OCI-LY3 (cell line): ENCODE measurements at regions not wholly inside any gene's neighbourhood (a gene's known extent, or its start where the extent isn't known, plus 50 kb on each side); places are given as distances from the start of the nearest gene placed in this dataset.

Experiments
- H2AFZ ChIP-seq: fragments of 200-600, 300-600 bp; shearing (Covaris generic); 2 replicates; pipeline ENCODE4 v1.6.0; 2014; ENCODE audit warnings: antibody characterized with exemption, low read depth, low read length
- H3K27ac ChIP-seq: fragments of 200-600, 300-600 bp; sonication (generic); 2 replicates; pipeline ENCODE4 v1.5.1; 2014; ENCODE audit warnings: mild to moderate bottlenecking, low read length, moderate library complexity, mixed read lengths
- H3K27me3 ChIP-seq: fragments of 200-600, 300-600 bp; sonication (generic); 2 replicates; pipeline ENCODE4 v1.6.1; 2014; ENCODE audit warnings: low read depth, low read length, mixed read lengths
- H3K36me3 ChIP-seq: fragments of 200-600, 300-600 bp; sonication (generic); replicated peaks from 2 replicates; pipeline ENCODE3; 2014; ENCODE audit warnings: low read depth, low read length, mixed read lengths
- H3K4me1 ChIP-seq: fragments of 300-600, 200-600 bp; sonication (generic); 2 replicates; pipeline ENCODE4 v1.6.1; 2014; ENCODE audit warnings: low read length, mixed read lengths
- H3K4me2 ChIP-seq: fragments of 200-600, 300-600 bp; sonication (generic); 2 replicates; pipeline ENCODE4 v1.6.1; 2014; ENCODE audit warnings: low read length, mixed read lengths
- H3K4me3 ChIP-seq: fragments of 300-600, 200-600 bp; sonication (generic); 2 replicates; pipeline ENCODE4 v1.5.1; 2014; ENCODE audit warnings: antibody characterized with exemption, mild to moderate bottlenecking, low read length, moderate library complexity
- H3K79me2 ChIP-seq: fragments of 300-600, 200-600 bp; shearing (Covaris generic); 2 replicates; pipeline ENCODE4 v1.6.1; 2014; ENCODE audit warnings: mild to moderate bottlenecking, low read length, mixed read lengths
- H3K9ac ChIP-seq: fragments of 300-600, 200-600 bp; shearing (Covaris generic); 2 replicates; pipeline ENCODE4 v1.6.0; 2014; ENCODE audit warnings: mild to moderate bottlenecking, low read length, moderate library complexity
- H3K9me3 ChIP-seq: fragments of 200-600, 300-600 bp; shearing (Covaris generic); 2 replicates; pipeline ENCODE4 v1.6.1; 2014; ENCODE audit warnings: low read length, mixed read lengths; ENCODE audit not compliant: insufficient read depth
- H4K20me1 ChIP-seq: fragments of 200-600, 300-600 bp; sonication (generic); 2 replicates; pipeline ENCODE4 v1.6.1; 2016; ENCODE audit warnings: low read length, mixed read lengths; ENCODE audit not compliant: insufficient read depth
- CTCF ChIP-seq: fragments of 200-600, 300-600 bp; sonication (generic); IDR thresholded peaks from 2 replicates; pipeline ENCODE4 v1.5.1; 2014; ENCODE audit warnings: antibody characterized with exemption, low read length, low read depth
- EZH2phosphoT487 ChIP-seq: fragments of 200-600 bp; shearing (Covaris generic); IDR thresholded peaks from 2 replicates; pipeline ENCODE4 v1.6.1; 2018; ENCODE audit warnings: antibody characterized with exemption, mixed run types, low read depth

- no peak overlapping the region for H3K9ac ChIP-seq
- no peaks in the 10 kb centered on the region for H3K4me1 ChIP-seq
- no peak overlapping the region for H3K27ac ChIP-seq
- TF ChIP-seq EZH2phosphoT487 (no peak), CTCF (no peak)
- H2AFZ ChIP-seq = no peak overlapping the region
- no peaks in the 10 kb centered on the region for H3K27me3 ChIP-seq
- no peak overlapping the region for H3K4me2 ChIP-seq
- no peak overlapping the region for H3K4me3 ChIP-seq
- no peaks in the 10 kb centered on the region for H3K36me3 ChIP-seq
- no peaks in the 10 kb centered on the region for H3K9me3 ChIP-seq
- no peaks in the 10 kb centered on the region for H3K79me2 ChIP-seq
- H4K20me1 ChIP-seq = no peaks in the 10 kb centered on the region
Observed at GRCh38 chr20:22438926-22439325, 145.4 kb downstream of the FOXA2 start.

DNA sequence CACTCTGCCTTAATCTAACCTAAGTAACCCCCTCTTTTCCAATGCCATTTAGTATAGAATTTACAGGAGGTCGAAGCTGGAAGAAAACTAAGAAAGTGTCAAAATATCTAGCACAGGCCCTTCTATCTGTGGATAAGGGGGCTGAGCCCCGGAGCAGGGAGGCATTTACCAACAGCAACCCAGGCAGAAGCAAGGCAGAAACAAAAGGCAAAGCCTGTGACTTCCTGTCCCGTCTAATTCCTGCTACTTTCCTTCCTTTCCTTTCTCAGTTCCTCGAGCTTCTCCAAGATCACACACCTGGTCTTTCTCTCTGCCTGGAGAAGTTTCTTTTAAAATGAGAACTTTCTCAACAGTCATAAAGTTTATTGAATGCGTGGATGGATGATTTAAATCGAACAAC is 146.0 kb downstream of the FOXA2 start:
- no peaks in the 10 kb centered on the region for H3K27me3 ChIP-seq
- no peaks in the 10 kb centered on the region for H3K9me3 ChIP-seq
- no peaks in the 10 kb centered on the region for H3K4me1 ChIP-seq
- H4K20me1 ChIP-seq = no peaks in the 10 kb centered on the region
- H2AFZ ChIP-seq = no peak overlapping the region
- TF ChIP-seq CTCF (no peak), EZH2phosphoT487 (no peak)
- no peaks in the 10 kb centered on the region for H3K79me2 ChIP-seq
- H3K4me2 ChIP-seq = no peak overlapping the region
- H3K4me3 ChIP-seq = no peak overlapping the region
- no peak overlapping the region for H3K27ac ChIP-seq
- no peaks in the 10 kb centered on the region for H3K36me3 ChIP-seq
- no peak overlapping the region for H3K9ac ChIP-seq

- Histone ChIP-seq H4K20me1 (0 out of 2 replicates have a peak, but pooled peaks cover under 1% of the 10 kb centered on the region), H3K4me3 (no peak overlapping the region), H3K9me3 (no peaks in the 10 kb centered on the region), H3K27me3 (no peaks in the 10 kb centered on the region), H3K27ac (no peak overlapping the region), H3K36me3 (no peaks in the 10 kb centered on the region), H2AFZ (no peak overlapping the region), H3K4me2 (no peak overlapping the region), H3K9ac (no peak overlapping the region), H3K79me2 (no peaks in the 10 kb centered on the region), H3K4me1 (no peaks in the 10 kb centered on the region)
- TF ChIP-seq EZH2phosphoT487 (no peak), CTCF (no peak)
Observed at GRCh38 chr20:22437354-22437753, 147.0 kb downstream of the FOXA2 start.

GRCh38 chr20:22431419-22431818 is 153.0 kb downstream of the FOXA2 start:
- Histone ChIP-seq H4K20me1 (0 out of 2 replicates have a peak, but pooled peaks cover 3% of the 10 kb centered on the region), H3K4me3 (no peak overlapping the region), H3K4me2 (no peak overlapping the region), H3K79me2 (no peaks in the 10 kb centered on the region), H2AFZ (no peak overlapping the region), H3K36me3 (no peaks in the 10 kb centered on the region), H3K27me3 (no peaks in the 10 kb centered on the region), H3K27ac (no peak overlapping the region), H3K9ac (no peak overlapping the region), H3K9me3 (no peaks in the 10 kb centered on the region), H3K4me1 (no peaks in the 10 kb centered on the region)
- TF ChIP-seq CTCF (no peak), EZH2phosphoT487 (no peak)
